CD1c-positive myeloid dendritic cell (primary cell): ENCODE measurements at regions not wholly inside any gene's neighbourhood (a gene's known extent, or its start where the extent isn't known, plus 50 kb on each side); places are given as distances from the start of the nearest gene placed in this dataset.
"Not testable (repeated sequence)": the region's sequence is repeated elsewhere in the genome, so short reads cannot be mapped to it uniquely, and the experiment has no call there.

Experiments used
- DNase-seq: peaks from one replicate; pipeline ENCODE4 v3.0.0-alpha.2; 2016; ENCODE audit errors: extremely low spot score

GRCh38 chr16:16561532-16561931, 182.6 kb downstream of the NPIPA7 start:
- DNase-seq, result not testable (repeated sequence)

GRCh38 chr16:16563962-16564361, 185.0 kb downstream of the NPIPA7 start:
- DNase-seq, result not testable (repeated sequence)

- DNase-seq, result not testable (repeated sequence)
Observed at GRCh38 chr16:16565326-16565725, 186.4 kb downstream of the NPIPA7 start.

- not testable (repeated sequence) for DNase-seq
Observed at GRCh38 chr16:16570055-16570454, 191.1 kb downstream of the NPIPA7 start.

- DNase-seq, result not testable (repeated sequence)
Observed at GRCh38 chr16:16570874-16571273, 191.9 kb downstream of the NPIPA7 start.

GRCh38 chr16:16572130-16572774, 193.3 kb downstream of the NPIPA7 start:
- not testable (repeated sequence) for DNase-seq

- not testable (repeated sequence) for DNase-seq
Observed at GRCh38 chr16:16577062-16577461, 198.1 kb downstream of the NPIPA7 start.

GRCh38 chr16:16578701-16579100, 199.8 kb downstream of the NPIPA7 start:
- no peak for DNase-seq

GRCh38 chr16:16582916-16583315, 204.0 kb downstream of the NPIPA7 start:
- not testable (repeated sequence) for DNase-seq

GRCh38 chr16:16586073-16586651, 207.2 kb downstream of the NPIPA7 start:
- DNase-seq, result not testable (repeated sequence)

- DNase-seq, result not testable (repeated sequence)
Observed at GRCh38 chr16:16586969-16587368, 208.0 kb downstream of the NPIPA7 start.

- DNase-seq, result not testable (repeated sequence)
Observed at GRCh38 chr16:16588436-16588835, 209.5 kb downstream of the NPIPA7 start.

GRCh38 chr16:16590654-16591318, 211.8 kb downstream of the NPIPA7 start:
- DNase-seq, result not testable (repeated sequence)

GRCh38 chr16:16593156-16593863, 214.4 kb downstream of the NPIPA7 start:
- DNase-seq, result peak; percentile 4

- not testable (repeated sequence) for DNase-seq
Observed at GRCh38 chr16:16595029-16595718, 216.2 kb downstream of the NPIPA7 start.

- DNase-seq, result not testable (repeated sequence)
Observed at GRCh38 chr16:16601239-16601638, 222.3 kb downstream of the NPIPA7 start.

- not testable (repeated sequence) for DNase-seq
Observed at GRCh38 chr16:16607401-16608082, 228.6 kb downstream of the NPIPA7 start.

- DNase-seq, result not testable (repeated sequence)
Observed at GRCh38 chr16:16609627-16610026, 230.7 kb downstream of the NPIPA7 start.

- not testable (repeated sequence) for DNase-seq
Observed at GRCh38 chr16:16610389-16610967, 231.5 kb downstream of the NPIPA7 start.

GRCh38 chr16:16613212-16613611, 234.3 kb downstream of the NPIPA7 start:
- DNase-seq, result not testable (repeated sequence)

- not testable (repeated sequence) for DNase-seq
Observed at GRCh38 chr16:16614484-16614883, 235.5 kb downstream of the NPIPA7 start.
